ENCODE measurements at regions not wholly inside any gene's neighbourhood (a gene's known extent, or its start where the extent isn't known, plus 50 kb on each side); places are given as distances from the start of the nearest gene placed in this dataset.

GRCh38 chr21:31781737-31782136, 49.8 kb upstream of the SCAF4 start:
- TF ChIP-seq, protein P1, sequence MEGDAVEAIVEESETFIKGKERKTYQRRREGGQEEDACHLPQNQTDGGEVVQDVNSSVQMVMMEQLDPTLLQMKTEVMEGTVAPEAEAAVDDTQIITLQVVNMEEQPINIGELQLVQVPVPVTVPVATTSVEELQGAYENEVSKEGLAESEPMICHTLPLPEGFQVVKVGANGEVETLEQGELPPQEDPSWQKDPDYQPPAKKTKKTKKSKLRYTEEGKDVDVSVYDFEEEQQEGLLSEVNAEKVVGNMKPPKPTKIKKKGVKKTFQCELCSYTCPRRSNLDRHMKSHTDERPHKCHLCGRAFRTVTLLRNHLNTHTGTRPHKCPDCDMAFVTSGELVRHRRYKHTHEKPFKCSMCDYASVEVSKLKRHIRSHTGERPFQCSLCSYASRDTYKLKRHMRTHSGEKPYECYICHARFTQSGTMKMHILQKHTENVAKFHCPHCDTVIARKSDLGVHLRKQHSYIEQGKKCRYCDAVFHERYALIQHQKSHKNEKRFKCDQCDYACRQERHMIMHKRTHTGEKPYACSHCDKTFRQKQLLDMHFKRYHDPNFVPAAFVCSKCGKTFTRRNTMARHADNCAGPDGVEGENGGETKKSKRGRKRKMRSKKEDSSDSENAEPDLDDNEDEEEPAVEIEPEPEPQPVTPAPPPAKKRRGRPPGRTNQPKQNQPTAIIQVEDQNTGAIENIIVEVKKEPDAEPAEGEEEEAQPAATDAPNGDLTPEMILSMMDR (IDR thresholded peaks at IDR 0.05; ENCODE audit: low read depth, low read length, missing control alignments) = no peak
- H3K4me3 ChIP-seq (ENCODE audit: low read depth, low read length) = no peak overlapping the region
- no peak for DNase-seq (ENCODE audit: low read depth)
